Activated B cell treated with CpG ODN at 0.5 μM for 24 hours (primary cell): ENCODE measurements at regions not wholly inside any gene's neighbourhood (a gene's known extent, or its start where the extent isn't known, plus 50 kb on each side); places are given as distances from the start of the nearest gene placed in this dataset.

ENCODE experiments used
- ATAC-seq: fragments of 200-7000 bp; cut with Tn5 transposase; one replicate; pipeline ENCODE4 v1.10.0; 2021; ENCODE audit warnings: low read depth, mild to moderate bottlenecking, moderate library complexity
- CTCF ChIA-PET: fragments of 350-600 bp; sonication (Branson Sonifier 250); formaldehyde crosslinking; loops from one replicate; lab custom pipeline; 2021; ENCODE audit warnings: antibody characterized with exemption; lab: Charles Lee
- POLR2A ChIA-PET: fragments of 350-600 bp; sonication (Branson Sonifier 250); formaldehyde crosslinking; loops from one replicate; lab custom pipeline; 2021; ENCODE audit warnings: antibody characterized with exemption; lab: Charles Lee
- DNase-seq: peaks from one replicate; pipeline ENCODE4 v3.0.0; 2022
- H3K27ac Mint-ChIP-seq: one replicate; pipeline ENCODE4 v1.8.0; 2020; ENCODE audit warnings: mixed read lengths
- H3K27me3 Mint-ChIP-seq: one replicate; pipeline ENCODE4 v1.8.0; 2021; ENCODE audit warnings: mixed read lengths
- H3K36me3 Mint-ChIP-seq: one replicate; pipeline ENCODE4 v1.8.0; 2021; ENCODE audit warnings: low read depth, mixed read lengths
- H3K4me1 Mint-ChIP-seq: one replicate; pipeline ENCODE4 v1.8.0; 2021; ENCODE audit warnings: mixed read lengths
- H3K4me3 Mint-ChIP-seq: one replicate; pipeline ENCODE4 v1.8.0; 2020; ENCODE audit warnings: mild to moderate bottlenecking, mixed read lengths
- H3K9me3 Mint-ChIP-seq: one replicate; pipeline ENCODE4 v1.8.0; 2020; ENCODE audit warnings: mixed read lengths
- intact Hi-C: fragments of 100-400 bp; cut with micrococcal nuclease; formaldehyde crosslinking; loops from one replicate; pipeline ENCODE4 v1.15.1; 2024
- TF ChIP-seq, protein P1 (sequence below): fragments of 200-600 bp; IDR thresholded peaks from one replicate; pipeline ENCODE4 v1.8.0; 2022; ENCODE audit warnings: antibody characterized with exemption, mild to moderate bottlenecking

- ChIA-PET POLR2A (no interaction called here), CTCF (no interaction called here)
- Mint-ChIP-seq H3K27me3 (no peaks in the 10 kb centered on the region), H3K27ac (no peak overlapping the region), H3K36me3 (no peaks in the 10 kb centered on the region), H3K4me3 (no peak overlapping the region), H3K9me3 (peaks cover 5% of the 10 kb centered on the region), H3K4me1 (no peaks in the 10 kb centered on the region)
- no peak for DNase-seq
- intact Hi-C loops, result no loop called here
- no peak for ATAC-seq
- TF ChIP-seq, protein P1, sequence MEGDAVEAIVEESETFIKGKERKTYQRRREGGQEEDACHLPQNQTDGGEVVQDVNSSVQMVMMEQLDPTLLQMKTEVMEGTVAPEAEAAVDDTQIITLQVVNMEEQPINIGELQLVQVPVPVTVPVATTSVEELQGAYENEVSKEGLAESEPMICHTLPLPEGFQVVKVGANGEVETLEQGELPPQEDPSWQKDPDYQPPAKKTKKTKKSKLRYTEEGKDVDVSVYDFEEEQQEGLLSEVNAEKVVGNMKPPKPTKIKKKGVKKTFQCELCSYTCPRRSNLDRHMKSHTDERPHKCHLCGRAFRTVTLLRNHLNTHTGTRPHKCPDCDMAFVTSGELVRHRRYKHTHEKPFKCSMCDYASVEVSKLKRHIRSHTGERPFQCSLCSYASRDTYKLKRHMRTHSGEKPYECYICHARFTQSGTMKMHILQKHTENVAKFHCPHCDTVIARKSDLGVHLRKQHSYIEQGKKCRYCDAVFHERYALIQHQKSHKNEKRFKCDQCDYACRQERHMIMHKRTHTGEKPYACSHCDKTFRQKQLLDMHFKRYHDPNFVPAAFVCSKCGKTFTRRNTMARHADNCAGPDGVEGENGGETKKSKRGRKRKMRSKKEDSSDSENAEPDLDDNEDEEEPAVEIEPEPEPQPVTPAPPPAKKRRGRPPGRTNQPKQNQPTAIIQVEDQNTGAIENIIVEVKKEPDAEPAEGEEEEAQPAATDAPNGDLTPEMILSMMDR, result no peak
Measured at GRCh38 chr21:22450507-22450906, 1452.3 kb downstream of the NCAM2 start.

DNA sequence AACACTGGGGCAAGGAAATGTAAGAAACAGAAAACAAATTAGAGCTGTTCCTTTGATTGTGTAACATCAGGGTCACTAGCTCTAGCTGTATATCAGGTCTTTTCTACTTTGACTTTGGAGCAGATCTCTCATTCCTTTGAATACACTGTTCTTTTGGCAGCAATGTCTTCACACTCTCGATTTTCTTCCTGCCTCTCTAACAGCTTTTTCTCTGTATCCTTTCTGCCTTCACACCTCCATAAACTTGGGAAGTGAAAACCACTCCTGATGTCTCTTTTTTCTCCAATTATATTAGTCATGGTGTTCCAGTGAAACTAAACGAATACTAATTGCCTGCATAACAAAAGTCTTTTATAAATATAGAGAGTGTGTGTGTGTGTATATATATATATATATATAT lies 1458.0 kb downstream of the NCAM2 start:
- H3K27me3 Mint-ChIP-seq, result no peaks in the 10 kb centered on the region
- no peak overlapping the region for H3K27ac Mint-ChIP-seq
- ChIA-PET POLR2A (no interaction called here), CTCF (no interaction called here)
- no peaks in the 10 kb centered on the region for H3K4me1 Mint-ChIP-seq
- no peaks in the 10 kb centered on the region for H3K9me3 Mint-ChIP-seq
- no peak for ATAC-seq
- TF ChIP-seq, protein P1, result no peak
- no peak for DNase-seq
- intact Hi-C loops, result no loop called here
- H3K36me3 Mint-ChIP-seq, result no peaks in the 10 kb centered on the region
- no peak overlapping the region for H3K4me3 Mint-ChIP-seq

DNA sequence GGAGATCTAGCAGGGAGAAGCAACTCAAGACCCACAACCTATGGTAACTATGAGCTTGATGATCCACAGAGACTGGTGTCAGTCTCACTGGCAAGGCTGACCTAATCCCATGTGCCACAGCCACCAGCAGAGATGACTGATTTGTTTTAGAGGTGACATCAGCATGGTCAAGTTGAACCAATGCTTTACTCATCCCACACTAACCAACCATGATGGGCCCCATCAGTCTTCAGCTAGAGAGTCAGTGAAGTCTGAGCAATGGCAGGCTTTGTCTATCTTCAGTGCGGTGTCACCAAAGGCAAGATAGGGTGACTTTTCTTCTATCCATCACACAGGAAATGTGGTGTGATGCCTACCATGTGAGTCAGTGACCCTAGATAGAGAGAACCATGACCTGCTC lies 1470.7 kb downstream of the NCAM2 start:
- TF ChIP-seq, protein P1, result no peak
- H3K9me3 Mint-ChIP-seq, result no peaks in the 10 kb centered on the region

GRCh38 chr21:22474403-22474802 lies 1476.2 kb downstream of the NCAM2 start:
- Mint-ChIP-seq H3K27me3 (no peaks in the 10 kb centered on the region), H3K4me1 (no peaks in the 10 kb centered on the region), H3K9me3 (peaks cover under 1% of the 10 kb centered on the region), H3K36me3 (no peaks in the 10 kb centered on the region), H3K4me3 (no peak overlapping the region), H3K27ac (no peak overlapping the region)
- intact Hi-C loops, result no loop called here
- ChIA-PET CTCF (no interaction called here), POLR2A (no interaction called here)
- DNase-seq (no peak), ATAC-seq (no peak)
- TF ChIP-seq, protein P1, result no peak

More for the DNA sequence above, 1470.7 kb downstream of the NCAM2 start:
- Mint-ChIP-seq H3K36me3 (no peaks in the 10 kb centered on the region), H3K27ac (no peak overlapping the region), H3K4me1 (no peaks in the 10 kb centered on the region), H3K27me3 (no peaks in the 10 kb centered on the region), H3K4me3 (no peak overlapping the region)
- ChIA-PET CTCF (no interaction called here), POLR2A (no interaction called here)
- intact Hi-C loops, result no loop called here
- no peak for ATAC-seq
- DNase-seq, result no peak

- intact Hi-C loops, result no loop called here
- Mint-ChIP-seq H3K9me3 (peaks cover 5% of the 10 kb centered on the region), H3K27me3 (no peaks in the 10 kb centered on the region), H3K27ac (no peak overlapping the region), H3K4me1 (no peaks in the 10 kb centered on the region), H3K4me3 (no peak overlapping the region), H3K36me3 (no peaks in the 10 kb centered on the region)
- no peak for ATAC-seq
- TF ChIP-seq, protein P1, result no peak
- ChIA-PET CTCF (no interaction called here), POLR2A (no interaction called here)
- DNase-seq, result no peak
Measured at GRCh38 chr21:22476214-22476613, 1478.0 kb downstream of the NCAM2 start.
